ENCODE measurements at regions not wholly inside any gene's neighbourhood (a gene's known extent, or its start where the extent isn't known, plus 50 kb on each side); places are given as distances from the start of the nearest gene placed in this dataset.

DNA sequence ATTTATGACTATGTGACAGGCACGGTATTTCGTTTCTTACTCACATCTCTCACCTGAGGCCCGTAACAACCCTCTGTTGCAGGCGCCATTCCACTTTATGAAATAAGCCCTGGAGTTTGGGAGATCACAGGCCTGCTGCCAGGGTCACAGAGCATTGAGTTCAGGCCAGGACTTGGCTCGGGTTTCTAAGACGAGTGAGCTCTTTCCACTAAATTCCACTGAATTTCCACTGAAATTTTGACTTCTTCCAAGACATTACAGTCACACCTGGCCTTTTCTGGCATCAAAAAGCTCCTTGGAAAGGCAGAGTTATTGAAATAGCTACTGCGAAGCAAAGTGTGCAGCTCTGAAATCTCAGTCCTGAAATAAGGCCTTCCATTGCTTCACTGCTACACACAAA, 282.8 kb upstream of the MGMT start:
- TF ChIP-seq POLR2AphosphoS5 (IDR thresholded peaks at IDR 0.05; ENCODE audit: low read depth, low read length) (no peak), TAF1 (IDR thresholded peaks at IDR 0.05; ENCODE audit: borderline replicate concordance, insufficient read depth, low read length) (no peak), FOXP2 (optimal IDR thresholded peaks at IDR 0.05; ENCODE audit: borderline replicate concordance, extremely low read depth, extremely low read length, insufficient read depth) (no peak), SIN3A (IDR thresholded peaks at IDR 0.05; ENCODE audit: borderline replicate concordance, insufficient read depth, low read length) (no peak)
- TF ChIP-seq, protein P1, sequence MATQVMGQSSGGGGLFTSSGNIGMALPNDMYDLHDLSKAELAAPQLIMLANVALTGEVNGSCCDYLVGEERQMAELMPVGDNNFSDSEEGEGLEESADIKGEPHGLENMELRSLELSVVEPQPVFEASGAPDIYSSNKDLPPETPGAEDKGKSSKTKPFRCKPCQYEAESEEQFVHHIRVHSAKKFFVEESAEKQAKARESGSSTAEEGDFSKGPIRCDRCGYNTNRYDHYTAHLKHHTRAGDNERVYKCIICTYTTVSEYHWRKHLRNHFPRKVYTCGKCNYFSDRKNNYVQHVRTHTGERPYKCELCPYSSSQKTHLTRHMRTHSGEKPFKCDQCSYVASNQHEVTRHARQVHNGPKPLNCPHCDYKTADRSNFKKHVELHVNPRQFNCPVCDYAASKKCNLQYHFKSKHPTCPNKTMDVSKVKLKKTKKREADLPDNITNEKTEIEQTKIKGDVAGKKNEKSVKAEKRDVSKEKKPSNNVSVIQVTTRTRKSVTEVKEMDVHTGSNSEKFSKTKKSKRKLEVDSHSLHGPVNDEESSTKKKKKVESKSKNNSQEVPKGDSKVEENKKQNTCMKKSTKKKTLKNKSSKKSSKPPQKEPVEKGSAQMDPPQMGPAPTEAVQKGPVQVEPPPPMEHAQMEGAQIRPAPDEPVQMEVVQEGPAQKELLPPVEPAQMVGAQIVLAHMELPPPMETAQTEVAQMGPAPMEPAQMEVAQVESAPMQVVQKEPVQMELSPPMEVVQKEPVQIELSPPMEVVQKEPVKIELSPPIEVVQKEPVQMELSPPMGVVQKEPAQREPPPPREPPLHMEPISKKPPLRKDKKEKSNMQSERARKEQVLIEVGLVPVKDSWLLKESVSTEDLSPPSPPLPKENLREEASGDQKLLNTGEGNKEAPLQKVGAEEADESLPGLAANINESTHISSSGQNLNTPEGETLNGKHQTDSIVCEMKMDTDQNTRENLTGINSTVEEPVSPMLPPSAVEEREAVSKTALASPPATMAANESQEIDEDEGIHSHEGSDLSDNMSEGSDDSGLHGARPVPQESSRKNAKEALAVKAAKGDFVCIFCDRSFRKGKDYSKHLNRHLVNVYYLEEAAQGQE (IDR thresholded peaks at IDR 0.05; ENCODE audit: insufficient read depth in 1 of 2, low read depth in 2 of 2, low read length in 2 of 2): no peak

Data from PFSK-1 (cell line).